ENCODE measurements at regions not wholly inside any gene's neighbourhood (a gene's known extent, or its start where the extent isn't known, plus 50 kb on each side); places are given as distances from the start of the nearest gene placed in this dataset.
"Not testable (repeated sequence)": the region's sequence is repeated elsewhere in the genome, so short reads cannot be mapped to it uniquely, and the experiment has no call there.

DNA sequence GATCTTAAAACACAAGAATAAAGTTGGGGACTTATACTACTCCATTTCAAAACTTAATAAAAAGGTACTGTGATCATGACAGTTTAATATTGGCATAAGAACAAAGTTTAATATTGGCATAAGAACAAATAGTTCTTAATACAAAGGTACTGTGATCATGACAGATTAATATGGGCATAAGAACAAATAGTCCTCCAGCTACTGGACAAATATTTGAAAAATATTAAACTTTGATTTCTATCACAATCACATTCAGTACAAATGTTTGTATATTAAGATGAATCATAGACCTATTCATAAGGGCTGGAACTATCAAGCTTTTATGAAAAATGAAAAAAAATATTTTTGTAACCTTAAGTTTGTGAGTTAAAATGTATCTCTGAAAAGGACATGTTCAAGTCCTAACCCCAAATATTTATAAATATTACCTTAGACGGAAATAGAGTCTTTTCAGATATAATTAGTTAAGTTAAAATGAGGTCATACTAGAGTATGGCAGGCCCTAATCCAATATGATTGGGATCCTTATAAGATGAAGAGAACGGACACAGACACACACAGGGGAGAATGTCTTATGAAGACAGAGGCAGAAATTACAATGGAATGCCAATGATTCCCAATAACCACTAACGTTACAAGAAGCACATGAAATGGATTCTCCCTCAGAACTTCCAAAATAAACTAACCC, 79.1 kb upstream of the RGS1 start:
- H3K27me3 ChIP-seq (ENCODE audit: control insufficient read depth in 1 of 2, insufficient read depth in 2 of 2, low read length in 2 of 2): no peaks in the 10 kb centered on the region
- 44 to 61% methylated on average over 3 of the region's 3 CpGs for WGBS, 2 donors
- H3K27ac ChIP-seq (ENCODE audit: low read depth in 2 of 2, low read length in 1 of 2): no peak overlapping the region
- H3K4me1 ChIP-seq (ENCODE audit: control insufficient read depth in 2 of 2, insufficient read depth in 2 of 2, low read length in 1 of 2): no peaks in the 10 kb centered on the region
- H3K4me3 ChIP-seq (ENCODE audit: low read depth in 1 of 2, low read length in 2 of 2): no peak overlapping the region
- H3K9me3 ChIP-seq (ENCODE audit: control insufficient read depth in 2 of 2, insufficient read depth in 1 of 2, low read depth in 1 of 2, low read length in 1 of 2): peaks cover 0 to 5% of the 10 kb centered on the region in 2 donors
- H3K36me3 ChIP-seq (ENCODE audit: control insufficient read depth in 2 of 2, insufficient read depth in 2 of 2, low read length in 1 of 2): no peaks in the 10 kb centered on the region

DNA sequence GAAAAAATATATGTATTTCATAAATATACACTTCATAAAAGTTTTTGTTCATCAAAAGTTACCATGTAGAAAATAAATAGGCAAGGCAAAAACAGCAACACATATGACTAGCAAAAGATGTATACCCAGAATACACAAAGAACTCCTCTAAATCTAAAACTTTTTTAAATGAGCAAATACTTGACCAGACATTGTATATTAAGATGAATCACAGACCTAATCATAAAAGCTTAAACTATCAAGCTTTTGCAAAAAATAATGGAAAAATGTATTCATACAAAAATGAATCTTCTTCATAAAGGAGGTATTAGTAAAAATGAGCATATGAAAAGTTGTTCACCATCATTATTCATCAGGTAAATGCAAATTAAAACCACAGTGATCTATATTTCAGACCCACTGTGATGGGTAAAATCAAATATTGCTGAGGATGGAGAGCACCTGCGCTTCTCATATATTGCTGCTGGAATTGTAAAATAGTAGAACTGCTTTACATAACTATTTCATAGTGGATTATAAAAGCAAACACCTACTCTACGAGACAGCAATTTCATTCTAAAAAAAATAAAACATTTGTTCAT, 78.3 kb upstream of the RGS1 start:
- 78 to 79% methylated on average over 2 of the region's 2 CpGs for WGBS, 2 donors
- no peak overlapping the region for H3K27ac ChIP-seq (ENCODE audit: low read depth in 2 of 2, low read length in 1 of 2)
- H3K36me3 ChIP-seq (ENCODE audit: control insufficient read depth in 2 of 2, insufficient read depth in 2 of 2, low read length in 1 of 2): no peaks in the 10 kb centered on the region
- no peaks in the 10 kb centered on the region for H3K4me1 ChIP-seq (ENCODE audit: control insufficient read depth in 2 of 2, insufficient read depth in 2 of 2, low read length in 1 of 2)
- no peaks in the 10 kb centered on the region for H3K27me3 ChIP-seq (ENCODE audit: control insufficient read depth in 1 of 2, insufficient read depth in 2 of 2, low read length in 2 of 2)
- H3K9me3 ChIP-seq (ENCODE audit: control insufficient read depth in 2 of 2, insufficient read depth in 1 of 2, low read depth in 1 of 2, low read length in 1 of 2): peaks cover 0 to 5% of the 10 kb centered on the region in 2 donors
- no peak overlapping the region for H3K4me3 ChIP-seq (ENCODE audit: low read depth in 1 of 2, low read length in 2 of 2)

- H3K4me1 ChIP-seq (ENCODE audit: control insufficient read depth in 2 of 2, insufficient read depth in 2 of 2, low read length in 1 of 2); H3K9me3 ChIP-seq (ENCODE audit: control insufficient read depth in 2 of 2, insufficient read depth in 1 of 2, low read depth in 1 of 2, low read length in 1 of 2); H3K27me3 ChIP-seq (ENCODE audit: control insufficient read depth in 1 of 2, insufficient read depth in 2 of 2, low read length in 2 of 2); H3K27ac ChIP-seq (ENCODE audit: low read depth in 2 of 2, low read length in 1 of 2); H3K36me3 ChIP-seq (ENCODE audit: control insufficient read depth in 2 of 2, insufficient read depth in 2 of 2, low read length in 1 of 2); H3K4me3 ChIP-seq (ENCODE audit: low read depth in 1 of 2, low read length in 2 of 2): not testable (repeated sequence)
- WGBS, 2 donors: 92 to 96% methylated on average over 13 of the region's 13 CpGs
These were observed 77.5 kb upstream of the RGS1 start for GRCh38 chr1:192498092-192498491.

DNA sequence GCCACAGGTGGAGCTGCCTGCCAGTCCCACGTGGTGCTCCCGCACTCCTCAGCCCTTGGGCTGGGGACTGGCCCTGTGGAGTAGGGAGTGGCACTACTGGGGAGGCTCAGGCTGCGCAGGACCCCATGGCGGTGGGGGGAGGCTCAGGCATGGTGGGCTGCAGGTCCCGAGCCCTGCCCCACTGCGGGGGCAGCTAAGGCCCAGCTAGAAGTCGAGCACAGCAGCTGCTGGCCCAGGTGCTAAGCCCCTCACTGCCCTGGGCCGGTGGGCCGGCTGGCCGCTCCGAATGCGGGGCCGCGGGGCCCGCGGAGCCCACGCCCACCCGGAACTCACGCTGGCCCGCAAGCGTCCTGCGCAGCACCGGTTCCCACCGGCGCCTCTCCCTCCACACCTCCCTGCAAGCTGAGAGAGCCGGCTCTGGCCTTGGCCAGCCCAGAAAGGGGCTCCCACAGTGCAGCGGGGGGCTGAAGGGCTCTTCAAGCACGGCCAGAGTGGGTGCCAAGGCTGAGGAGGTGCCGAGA, 76.5 kb upstream of the RGS1 start:
- H3K9me3 ChIP-seq (ENCODE audit: control insufficient read depth in 2 of 2, insufficient read depth in 1 of 2, low read depth in 1 of 2, low read length in 1 of 2); H3K4me1 ChIP-seq (ENCODE audit: control insufficient read depth in 2 of 2, insufficient read depth in 2 of 2, low read length in 1 of 2); H3K27me3 ChIP-seq (ENCODE audit: control insufficient read depth in 1 of 2, insufficient read depth in 2 of 2, low read length in 2 of 2); H3K4me3 ChIP-seq (ENCODE audit: low read depth in 1 of 2, low read length in 2 of 2); H3K27ac ChIP-seq (ENCODE audit: low read depth in 2 of 2, low read length in 1 of 2); H3K36me3 ChIP-seq (ENCODE audit: control insufficient read depth in 2 of 2, insufficient read depth in 2 of 2, low read length in 1 of 2): not testable (repeated sequence)
- 96 to 98% methylated on average over 29 of the region's 29 CpGs for WGBS, 2 donors

- not testable (repeated sequence) for H3K4me1 ChIP-seq (ENCODE audit: control insufficient read depth in 2 of 2, insufficient read depth in 2 of 2, low read length in 1 of 2); H3K9me3 ChIP-seq (ENCODE audit: control insufficient read depth in 2 of 2, insufficient read depth in 1 of 2, low read depth in 1 of 2, low read length in 1 of 2); H3K36me3 ChIP-seq (ENCODE audit: control insufficient read depth in 2 of 2, insufficient read depth in 2 of 2, low read length in 1 of 2); H3K27ac ChIP-seq (ENCODE audit: low read depth in 2 of 2, low read length in 1 of 2); H3K4me3 ChIP-seq (ENCODE audit: low read depth in 1 of 2, low read length in 2 of 2); H3K27me3 ChIP-seq (ENCODE audit: control insufficient read depth in 1 of 2, insufficient read depth in 2 of 2, low read length in 2 of 2)
- WGBS, 2 donors: 94 to 97% methylated on average over 14 to 23 of the region's 23 CpGs
These were observed 75.0 kb upstream of the RGS1 start for GRCh38 chr1:192500541-192500940.

GRCh38 chr1:192506741-192507155, 68.8 kb upstream of the RGS1 start:
- Histone ChIP-seq H3K36me3 (ENCODE audit: control insufficient read depth in 2 of 2, insufficient read depth in 2 of 2, low read length in 1 of 2) (no peaks in the 10 kb centered on the region), H3K27me3 (ENCODE audit: control insufficient read depth in 1 of 2, insufficient read depth in 2 of 2, low read length in 2 of 2) (no peaks in the 10 kb centered on the region), H3K9me3 (ENCODE audit: control insufficient read depth in 2 of 2, insufficient read depth in 1 of 2, low read depth in 1 of 2, low read length in 1 of 2) (no peaks in the 10 kb centered on the region), H3K27ac (ENCODE audit: low read depth in 2 of 2, low read length in 1 of 2) (no peak overlapping the region), H3K4me3 (ENCODE audit: low read depth in 1 of 2, low read length in 2 of 2) (no peak overlapping the region), H3K4me1 (ENCODE audit: control insufficient read depth in 2 of 2, insufficient read depth in 2 of 2, low read length in 1 of 2) (no peaks in the 10 kb centered on the region)
- WGBS, 2 donors: 49 to 52% methylated on average over 2 of the region's 2 CpGs

DNA sequence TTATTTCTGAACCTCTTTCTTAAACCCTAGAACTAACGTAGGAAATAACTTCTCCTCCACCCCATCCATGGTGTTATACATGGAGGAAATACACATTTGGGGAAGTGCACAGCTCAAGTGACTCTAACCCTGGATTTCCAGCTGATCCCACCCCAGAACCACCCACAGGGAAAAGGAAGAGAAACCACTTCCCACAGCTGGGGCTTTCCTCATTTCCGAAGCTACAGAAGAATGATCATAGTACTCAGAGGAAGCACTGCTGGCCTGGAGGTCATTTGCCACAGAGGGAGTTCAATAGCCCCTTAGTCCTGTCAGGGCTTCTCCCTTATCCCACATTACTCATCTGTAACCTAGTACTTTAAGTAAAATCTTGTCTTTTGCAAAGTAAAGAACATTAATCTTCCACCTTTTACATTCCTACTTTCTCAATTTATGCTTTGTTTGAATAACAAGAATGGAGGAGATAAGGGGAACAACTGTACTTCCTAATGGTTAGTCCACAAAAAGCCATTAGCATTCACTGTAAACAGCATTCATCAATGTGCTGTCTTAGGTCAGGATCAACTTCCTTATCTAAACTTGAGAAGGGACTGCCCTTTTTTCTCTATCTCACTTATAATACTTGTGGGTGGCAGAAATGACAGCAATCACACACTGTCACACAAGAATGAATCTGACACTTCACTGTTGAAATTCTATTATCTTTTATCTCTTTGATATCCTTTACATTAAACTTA, 63.0 kb upstream of the RGS1 start:
- H3K9me3 ChIP-seq (ENCODE audit: control insufficient read depth in 2 of 2, insufficient read depth in 1 of 2, low read depth in 1 of 2, low read length in 1 of 2): no peaks in the 10 kb centered on the region
- no peaks in the 10 kb centered on the region for H3K27me3 ChIP-seq (ENCODE audit: control insufficient read depth in 1 of 2, insufficient read depth in 2 of 2, low read length in 2 of 2)
- WGBS, 2 donors: 61 to 63% methylated on average over 2 of the region's 2 CpGs
- H3K4me3 ChIP-seq (ENCODE audit: low read depth in 1 of 2, low read length in 2 of 2): no peak overlapping the region
- H3K27ac ChIP-seq (ENCODE audit: low read depth in 2 of 2, low read length in 1 of 2): no peak overlapping the region
- H3K36me3 ChIP-seq (ENCODE audit: control insufficient read depth in 2 of 2, insufficient read depth in 2 of 2, low read length in 1 of 2): no peaks in the 10 kb centered on the region
- no peaks in the 10 kb centered on the region for H3K4me1 ChIP-seq (ENCODE audit: control insufficient read depth in 2 of 2, insufficient read depth in 2 of 2, low read length in 1 of 2)

DNA sequence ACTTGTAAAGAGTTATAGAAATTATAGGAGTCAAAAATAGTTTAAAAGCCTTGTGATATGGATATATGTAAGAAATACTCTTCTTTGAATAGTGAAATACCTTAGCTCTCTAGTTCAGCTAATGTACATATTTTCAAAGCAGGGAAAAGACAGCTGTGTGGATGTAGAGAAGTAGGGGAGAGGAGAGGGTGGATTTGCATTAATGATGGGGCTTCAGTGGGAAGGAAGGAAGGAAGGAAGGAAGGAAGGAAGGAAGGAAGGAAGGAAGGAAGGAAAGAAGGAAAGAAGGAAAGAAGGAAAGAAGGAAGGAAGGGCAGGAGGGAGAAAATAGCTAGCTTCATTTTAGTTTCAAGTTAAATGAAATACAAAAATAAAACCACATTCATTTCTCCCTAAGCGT, 62.4 kb upstream of the RGS1 start:
- Histone ChIP-seq H3K27ac (ENCODE audit: low read depth in 2 of 2, low read length in 1 of 2) (no peak overlapping the region), H3K36me3 (ENCODE audit: control insufficient read depth in 2 of 2, insufficient read depth in 2 of 2, low read length in 1 of 2) (no peaks in the 10 kb centered on the region), H3K27me3 (ENCODE audit: control insufficient read depth in 1 of 2, insufficient read depth in 2 of 2, low read length in 2 of 2) (no peaks in the 10 kb centered on the region), H3K4me1 (ENCODE audit: control insufficient read depth in 2 of 2, insufficient read depth in 2 of 2, low read length in 1 of 2) (no peaks in the 10 kb centered on the region), H3K9me3 (ENCODE audit: control insufficient read depth in 2 of 2, insufficient read depth in 1 of 2, low read depth in 1 of 2, low read length in 1 of 2) (no peaks in the 10 kb centered on the region), H3K4me3 (ENCODE audit: low read depth in 1 of 2, low read length in 2 of 2) (no peak overlapping the region)
- 83 to 96% methylated on average over 1 of the region's 1 CpG for WGBS, 2 donors

- Histone ChIP-seq H3K27me3 (ENCODE audit: control insufficient read depth in 1 of 2, insufficient read depth in 2 of 2, low read length in 2 of 2) (no peaks in the 10 kb centered on the region), H3K36me3 (ENCODE audit: control insufficient read depth in 2 of 2, insufficient read depth in 2 of 2, low read length in 1 of 2) (no peaks in the 10 kb centered on the region), H3K4me1 (ENCODE audit: control insufficient read depth in 2 of 2, insufficient read depth in 2 of 2, low read length in 1 of 2) (no peaks in the 10 kb centered on the region), H3K4me3 (ENCODE audit: low read depth in 1 of 2, low read length in 2 of 2) (no peak overlapping the region), H3K27ac (ENCODE audit: low read depth in 2 of 2, low read length in 1 of 2) (no peak overlapping the region), H3K9me3 (ENCODE audit: control insufficient read depth in 2 of 2, insufficient read depth in 1 of 2, low read depth in 1 of 2, low read length in 1 of 2) (no peaks in the 10 kb centered on the region)
- 43 to 52% methylated on average over 1 of the region's 1 CpG for WGBS, 2 donors
These were observed 61.9 kb upstream of the RGS1 start for GRCh38 chr1:192513697-192514096.
